ENCODE measurements at regions not wholly inside any gene's neighbourhood (a gene's known extent, or its start where the extent isn't known, plus 50 kb on each side); places are given as distances from the start of the nearest gene placed in this dataset.

- H3K27ac Mint-ChIP-seq: no peak overlapping the region
- DNase-seq (ENCODE audit: low spot score, unreplicated experiment): no peak
- TF ChIP-seq CTCF (IDR thresholded peaks at IDR 0.05; ENCODE audit: unreplicated experiment): no peak
- H3K9me3 Mint-ChIP-seq (ENCODE audit: low read depth): peaks cover 11% of the 10 kb centered on the region
- no peaks in the 10 kb centered on the region for H3K4me1 Mint-ChIP-seq (ENCODE audit: low read depth)
- H3K27me3 Mint-ChIP-seq: peaks cover 5% of the 10 kb centered on the region
- no peak overlapping the region for H3K4me3 Mint-ChIP-seq (ENCODE audit: low read depth)
- peaks cover 4% of the 10 kb centered on the region for H3K36me3 Mint-ChIP-seq (ENCODE audit: insufficient read depth)
Observed at GRCh38 chr5:166338801-166339200, 1952.6 kb upstream of the WWC1 start.

GRCh38 chr5:166340039-166340438 is 1951.4 kb upstream of the WWC1 start:
- peaks cover 11% of the 10 kb centered on the region for H3K9me3 Mint-ChIP-seq (ENCODE audit: low read depth)
- H3K36me3 Mint-ChIP-seq (ENCODE audit: insufficient read depth): peaks cover 4% of the 10 kb centered on the region
- no peak for DNase-seq (ENCODE audit: low spot score, unreplicated experiment)
- no peak for TF ChIP-seq CTCF (IDR thresholded peaks at IDR 0.05; ENCODE audit: unreplicated experiment)
- no peak overlapping the region for H3K27ac Mint-ChIP-seq
- no peak overlapping the region for H3K4me3 Mint-ChIP-seq (ENCODE audit: low read depth)
- H3K4me1 Mint-ChIP-seq (ENCODE audit: low read depth): no peaks in the 10 kb centered on the region
- peaks cover 5% of the 10 kb centered on the region for H3K27me3 Mint-ChIP-seq

- DNase-seq (ENCODE audit: low spot score, unreplicated experiment): no peak
- Mint-ChIP-seq H3K4me1 (ENCODE audit: low read depth) (no peaks in the 10 kb centered on the region), H3K4me3 (ENCODE audit: low read depth) (no peak overlapping the region), H3K27ac (no peak overlapping the region), H3K9me3 (ENCODE audit: low read depth) (no peaks in the 10 kb centered on the region), H3K36me3 (ENCODE audit: insufficient read depth) (no peaks in the 10 kb centered on the region), H3K27me3 (peaks cover 8% of the 10 kb centered on the region)
- peak; percentile 22 for TF ChIP-seq CTCF (IDR thresholded peaks at IDR 0.05; ENCODE audit: unreplicated experiment)
Observed at GRCh38 chr5:166341740-166342337, 1949.6 kb upstream of the WWC1 start.

GRCh38 chr5:166342402-166342801 is 1949.0 kb upstream of the WWC1 start:
- TF ChIP-seq CTCF (IDR thresholded peaks at IDR 0.05; ENCODE audit: unreplicated experiment): no peak
- Mint-ChIP-seq H3K9me3 (ENCODE audit: low read depth) (no peaks in the 10 kb centered on the region), H3K36me3 (ENCODE audit: insufficient read depth) (no peaks in the 10 kb centered on the region), H3K27ac (no peak overlapping the region), H3K4me1 (ENCODE audit: low read depth) (no peaks in the 10 kb centered on the region), H3K4me3 (ENCODE audit: low read depth) (no peak overlapping the region), H3K27me3 (peaks cover 8% of the 10 kb centered on the region)
- no peak for DNase-seq (ENCODE audit: low spot score, unreplicated experiment)

- H3K36me3 Mint-ChIP-seq (ENCODE audit: insufficient read depth): no peaks in the 10 kb centered on the region
- H3K9me3 Mint-ChIP-seq (ENCODE audit: low read depth): no peaks in the 10 kb centered on the region
- DNase-seq (ENCODE audit: low spot score, unreplicated experiment): no peak
- peaks cover 2% of the 10 kb centered on the region for H3K4me1 Mint-ChIP-seq (ENCODE audit: low read depth)
- H3K27me3 Mint-ChIP-seq: peaks cover 8% of the 10 kb centered on the region
- TF ChIP-seq CTCF (IDR thresholded peaks at IDR 0.05; ENCODE audit: unreplicated experiment): no peak
- no peak overlapping the region for H3K27ac Mint-ChIP-seq
- H3K4me3 Mint-ChIP-seq (ENCODE audit: low read depth): no peak overlapping the region
Observed at GRCh38 chr5:166346726-166347374, 1944.6 kb upstream of the WWC1 start.
